ENCODE measurements at regions not wholly inside any gene's neighbourhood (a gene's known extent, or its start where the extent isn't known, plus 50 kb on each side); places are given as distances from the start of the nearest gene placed in this dataset.

DNA sequence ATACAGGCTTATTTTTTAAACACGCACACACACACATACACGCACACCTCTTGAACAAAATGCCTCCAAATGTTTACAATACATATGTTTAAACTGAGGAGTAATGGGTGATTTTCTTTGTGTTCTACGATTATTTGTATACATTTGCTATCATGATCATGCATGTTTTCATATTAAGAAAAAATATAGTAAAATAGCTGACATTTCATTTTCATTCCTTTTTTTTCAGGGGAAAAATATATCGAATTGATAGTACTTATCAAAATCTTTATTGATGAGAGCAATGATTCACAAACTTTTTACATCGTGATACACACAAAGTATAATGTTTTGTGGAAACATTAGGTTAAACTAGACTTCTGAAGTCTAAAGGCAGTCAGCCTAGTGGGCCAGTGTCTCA, 618.9 kb downstream of the TECRL start:
- DNase-seq: no peak

DNA sequence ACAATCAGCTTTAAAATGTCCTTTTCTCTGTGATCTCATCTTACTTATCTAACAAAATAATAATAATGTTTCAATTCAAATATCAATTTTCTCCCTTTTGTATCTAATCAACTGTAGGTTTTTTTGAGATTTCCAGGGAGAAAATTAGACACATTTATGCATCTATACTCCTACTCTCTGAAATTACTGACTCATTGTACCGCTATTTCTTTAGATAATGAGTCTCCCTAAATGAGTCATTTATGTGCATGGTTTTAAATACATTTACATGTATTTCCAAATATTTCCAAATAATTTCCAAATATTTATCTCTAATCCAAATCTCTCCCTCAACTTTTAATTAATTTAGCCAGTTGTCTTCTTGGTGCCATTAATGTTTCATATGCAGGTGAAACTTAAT, 621.0 kb downstream of the TECRL start:
- DNase-seq: no peak

DNA sequence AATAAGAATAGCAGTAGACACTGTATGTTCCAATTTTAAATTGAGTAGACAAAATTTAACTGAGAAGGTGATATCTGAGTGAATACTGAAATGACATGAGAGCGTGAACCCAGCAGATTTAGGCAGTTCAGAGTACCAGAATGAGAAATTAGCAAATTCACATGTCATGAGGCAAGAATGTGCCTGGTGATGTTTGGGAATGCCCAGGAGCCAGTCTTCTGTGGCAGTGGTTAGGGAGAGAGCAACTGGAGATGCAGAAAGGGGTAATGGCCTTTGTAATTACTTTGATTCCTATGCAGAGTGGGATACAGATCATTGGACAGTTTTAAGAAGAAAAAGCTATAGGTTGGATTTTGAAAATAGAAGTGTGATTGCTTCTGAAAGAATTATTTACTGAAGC, 621.9 kb downstream of the TECRL start:
- no peak for DNase-seq

DNA sequence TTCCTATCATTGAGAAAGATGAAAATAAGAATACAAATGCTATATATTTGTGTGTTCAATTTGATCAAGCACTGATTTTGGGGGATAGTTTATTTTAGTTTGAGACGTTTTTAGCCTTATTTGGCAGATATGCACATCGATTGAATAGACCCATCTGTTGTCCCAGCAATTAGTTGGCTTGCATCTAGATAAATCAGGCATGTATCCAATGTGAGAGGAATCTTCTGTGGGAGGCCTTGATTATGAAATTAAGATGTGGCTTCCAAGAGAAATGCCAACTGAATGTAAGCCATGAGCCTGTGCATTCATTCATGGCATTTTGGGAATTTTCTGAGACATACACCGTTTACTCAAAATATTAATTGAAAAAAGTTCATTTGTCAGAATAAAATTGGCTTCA, 623.1 kb downstream of the TECRL start:
- no peak for DNase-seq

DNA sequence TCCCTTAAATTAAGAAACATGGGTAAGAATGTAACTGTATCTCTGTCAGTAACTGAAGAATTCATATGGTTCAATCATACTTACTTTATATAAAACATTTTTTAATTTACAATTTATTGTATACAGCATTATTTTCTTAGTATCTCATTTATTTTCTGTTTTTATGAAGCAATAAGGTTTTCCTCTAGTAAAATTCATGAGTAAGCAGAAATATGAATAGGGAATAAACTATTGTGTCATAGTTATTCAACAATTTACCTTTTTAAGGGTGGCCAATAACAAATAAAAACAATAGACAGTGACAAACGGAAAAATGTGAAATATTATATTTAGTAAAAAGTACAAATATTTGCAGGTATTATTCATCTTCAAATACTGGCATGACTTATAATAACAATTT, 624.4 kb downstream of the TECRL start:
- DNase-seq: no peak

DNA sequence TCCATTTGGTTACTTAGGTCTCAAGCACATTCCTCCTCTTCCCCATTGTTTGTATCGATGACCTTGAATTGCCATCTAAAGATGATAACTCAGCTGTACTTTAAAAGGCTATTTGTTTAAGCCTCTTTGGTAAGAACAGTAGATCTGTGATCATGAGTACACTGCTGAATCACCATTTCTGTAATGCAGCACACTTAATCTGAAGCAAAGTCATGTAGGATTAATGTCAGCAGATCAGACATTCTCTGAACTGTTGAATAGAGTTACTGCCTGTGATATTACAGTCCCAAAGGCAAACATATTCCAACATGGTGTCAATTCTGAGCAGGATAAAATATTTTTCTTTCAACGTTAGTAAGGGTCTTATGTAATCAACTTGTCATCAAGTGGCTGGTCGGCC, 631.6 kb downstream of the TECRL start:
- no peak for DNase-seq

DNA sequence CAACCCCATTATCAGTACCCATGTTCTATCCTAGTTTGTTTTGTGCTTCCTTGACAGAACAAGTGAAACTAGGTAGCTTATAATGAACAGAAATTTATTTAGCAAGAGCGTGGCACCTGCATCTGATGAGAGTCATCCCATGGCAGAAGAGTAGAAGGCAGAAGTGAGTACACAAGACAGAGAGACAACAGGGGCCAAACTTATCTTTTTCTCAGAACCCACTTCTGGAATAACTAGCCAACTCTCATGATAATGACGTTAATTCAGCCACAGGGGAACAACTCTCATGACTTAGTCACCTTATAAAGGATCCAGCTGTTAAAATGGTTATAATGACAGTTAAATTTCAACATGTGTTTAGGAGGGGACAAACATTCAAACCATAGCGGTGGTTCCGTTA, 644.9 kb downstream of the TECRL start:
- DNase-seq: no peak

DNA sequence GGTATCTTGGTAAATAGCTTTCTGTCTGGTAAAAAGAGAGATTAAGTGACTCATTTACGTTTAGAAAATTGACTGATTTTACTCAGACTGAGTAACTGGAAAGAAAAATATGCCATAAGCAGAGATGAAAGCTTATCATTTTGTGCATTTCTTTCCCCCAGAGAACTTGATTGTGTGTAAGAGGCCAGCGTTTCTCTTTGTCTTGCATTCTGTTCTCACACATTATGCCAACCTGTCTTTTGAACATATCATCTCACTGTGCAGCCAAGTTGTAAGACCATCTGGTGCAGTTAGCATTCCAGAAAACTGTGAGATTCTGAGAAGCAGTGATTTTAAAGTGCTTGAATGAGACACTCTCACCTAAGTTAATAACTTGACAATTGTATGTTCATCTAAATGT, 651.3 kb downstream of the TECRL start:
- DNase-seq: no peak

DNA sequence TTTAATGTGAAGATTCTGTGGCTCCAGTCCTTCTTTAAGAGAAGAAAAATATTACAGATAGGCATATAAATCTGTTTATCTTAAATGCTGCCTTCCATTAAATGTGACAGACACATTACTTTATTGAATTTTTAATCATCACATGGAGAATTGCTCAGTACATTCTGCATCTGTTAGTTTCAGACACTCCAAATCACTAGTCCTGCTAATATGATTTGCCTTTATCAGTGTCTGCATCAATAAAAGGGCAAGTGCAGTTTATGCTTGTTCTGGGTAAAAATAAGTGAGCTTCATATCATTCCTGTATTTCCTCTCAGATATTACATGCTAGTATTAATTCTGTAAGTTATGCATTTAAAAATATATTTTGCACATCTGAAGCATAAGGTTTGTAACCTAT, 666.4 kb downstream of the TECRL start:
- DNase-seq: no peak

DNA sequence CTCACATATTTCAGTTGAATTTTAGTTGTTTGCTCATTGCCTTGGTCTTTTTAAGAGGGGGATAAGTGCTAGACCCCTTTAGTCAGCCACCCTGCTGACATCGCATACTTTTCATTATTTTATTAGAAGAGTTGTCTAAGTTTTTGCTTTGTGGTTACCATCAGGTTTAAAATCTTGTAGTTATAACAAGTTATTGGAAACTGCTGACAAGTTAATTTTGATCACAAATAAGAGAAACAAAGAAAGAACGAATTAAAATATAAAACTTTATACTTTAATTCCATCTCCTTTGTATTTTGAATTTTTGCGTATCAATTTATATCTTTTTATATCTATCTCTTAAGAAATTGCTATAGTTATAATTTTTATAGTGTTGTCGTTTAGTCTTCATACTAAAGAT, 679.7 kb downstream of the TECRL start:
- DNase-seq: no peak

DNA sequence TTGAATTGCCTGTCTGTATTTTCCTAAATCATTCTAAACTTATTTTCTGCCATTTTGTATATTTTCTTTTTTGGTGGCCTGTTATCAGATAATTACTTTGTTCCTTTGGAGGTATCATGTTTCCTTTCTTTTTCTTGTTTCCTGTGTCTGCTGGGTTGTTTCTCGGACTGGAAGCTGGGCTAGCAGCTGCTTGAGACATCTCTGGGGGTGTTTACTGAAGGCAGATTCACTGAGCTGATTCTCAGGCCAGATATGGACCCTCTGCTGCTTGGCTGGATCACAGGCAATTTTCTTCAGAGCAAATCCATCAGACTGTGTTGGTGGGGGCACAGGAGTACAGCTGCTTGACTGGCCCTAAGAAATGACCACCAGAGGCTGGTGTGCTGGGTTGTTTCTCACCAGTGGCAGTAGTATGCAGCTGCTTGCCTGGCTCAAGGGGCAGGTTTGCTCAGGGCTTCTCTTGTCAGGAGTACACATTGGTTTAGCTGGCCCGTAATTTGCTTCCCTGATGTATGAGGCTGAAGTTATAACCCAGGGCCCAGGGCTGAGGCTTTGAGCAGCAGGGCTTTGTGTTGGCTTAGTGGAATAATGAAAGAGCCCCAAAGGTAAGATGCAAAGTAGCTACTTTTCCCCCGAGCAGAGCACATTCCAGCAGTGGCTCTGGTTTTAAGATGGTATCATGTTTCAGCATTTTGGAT, 680.6 kb downstream of the TECRL start:
- no peak for DNase-seq

DNA sequence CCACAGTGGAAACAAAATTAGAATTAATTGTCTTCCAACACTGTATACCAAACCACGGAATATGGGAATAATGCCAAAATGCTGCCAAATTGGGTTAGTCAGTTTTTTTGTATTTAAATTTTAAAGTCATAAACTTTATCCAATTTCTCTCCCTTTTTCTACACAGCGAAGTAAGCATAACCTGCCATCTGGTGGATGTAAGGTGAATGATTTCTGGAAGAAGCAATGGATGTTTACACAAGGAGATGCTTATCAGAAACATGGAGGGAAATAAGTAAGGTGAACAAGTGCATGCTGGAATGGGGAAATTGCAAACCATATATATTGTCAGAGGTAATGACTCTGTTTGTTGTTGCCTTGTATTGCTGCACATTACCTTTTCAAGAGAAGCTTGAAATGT, 691.9 kb downstream of the TECRL start:
- no peak for DNase-seq

DNA sequence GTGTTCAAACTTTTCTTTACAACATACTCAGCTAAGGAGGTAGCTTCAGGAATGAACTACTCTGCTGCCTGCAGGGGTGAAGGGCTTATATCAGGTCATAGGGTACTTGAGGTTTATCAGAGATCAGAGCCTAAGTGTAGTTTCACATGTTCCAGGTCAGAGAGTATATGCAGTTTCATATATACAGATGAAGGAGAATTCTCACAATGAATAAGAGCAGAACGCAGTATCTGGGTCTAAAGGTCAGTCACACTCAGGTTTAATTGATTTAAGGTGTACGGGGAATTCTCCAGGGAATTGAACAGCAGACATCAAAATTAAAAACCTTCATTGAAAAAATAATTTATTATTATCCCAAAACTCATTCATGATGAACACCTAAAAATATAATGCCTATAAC, 700.6 kb downstream of the TECRL start:
- DNase-seq: no peak

DNA sequence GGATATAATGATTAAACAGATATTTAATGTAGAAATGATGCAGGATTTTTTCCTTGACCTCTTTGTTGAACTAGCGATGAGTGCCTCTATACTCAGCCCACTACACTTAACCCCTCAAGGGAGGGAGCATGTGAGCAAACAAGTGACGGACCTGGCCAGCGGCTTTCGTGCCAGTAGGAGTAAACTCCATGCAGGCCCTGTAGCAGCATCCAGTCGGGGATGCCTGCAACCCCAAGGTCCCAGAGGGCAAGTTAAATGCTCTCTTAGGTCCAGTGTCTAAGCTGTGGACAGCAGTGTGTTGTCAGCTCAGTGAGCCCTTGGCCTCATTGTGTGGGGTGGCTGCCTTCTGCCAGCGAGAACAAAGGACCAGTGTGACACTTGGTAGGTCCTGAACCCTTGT, 708.7 kb downstream of the TECRL start:
- no peak for DNase-seq

DNA sequence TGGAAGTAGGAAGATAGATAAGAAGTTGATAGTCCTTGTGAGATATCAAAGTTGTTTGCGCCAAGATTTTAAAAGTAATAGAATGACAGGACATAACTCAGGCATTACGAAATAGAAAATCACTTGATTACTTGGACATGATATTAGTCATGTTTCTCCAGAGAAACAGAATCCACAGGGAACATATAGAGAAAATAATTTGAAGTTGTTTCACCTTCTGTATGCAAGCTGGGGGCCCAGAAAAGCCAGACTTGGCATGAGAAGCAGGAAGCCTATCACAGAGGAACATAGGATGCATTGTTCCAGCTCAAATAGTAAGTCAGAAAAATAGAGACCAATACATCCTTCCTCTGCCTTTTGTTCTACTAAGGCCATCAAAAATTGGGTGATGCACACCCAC, 715.9 kb downstream of the TECRL start:
- DNase-seq: no peak

DNA sequence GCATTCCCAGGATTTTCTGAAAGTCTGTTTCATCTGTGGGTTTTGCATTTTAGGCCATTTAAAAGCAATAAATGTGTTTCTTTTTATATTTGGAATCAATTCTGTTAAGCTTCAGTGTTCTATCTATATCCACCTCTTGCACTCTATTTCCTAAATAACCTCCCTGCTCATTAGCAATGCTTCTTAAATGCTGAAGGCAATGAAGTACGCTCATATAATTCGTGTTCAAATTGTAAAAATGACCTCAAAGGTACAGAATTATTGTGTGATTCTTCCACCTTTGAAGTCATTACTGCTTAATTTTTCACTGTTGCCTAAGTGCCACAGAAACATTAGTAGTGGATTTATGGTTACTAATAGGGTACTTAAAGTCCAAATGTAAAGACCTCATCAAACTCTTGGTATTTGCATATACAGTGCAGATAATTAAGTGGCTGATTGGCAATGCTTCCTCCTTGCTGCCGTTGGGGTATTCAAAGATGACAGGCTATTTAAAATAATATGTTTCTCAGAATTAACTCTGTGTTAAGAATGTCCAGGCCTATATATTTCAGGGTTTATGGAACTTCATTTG, 730.8 kb downstream of the TECRL start:
- DNase-seq: no peak

DNA sequence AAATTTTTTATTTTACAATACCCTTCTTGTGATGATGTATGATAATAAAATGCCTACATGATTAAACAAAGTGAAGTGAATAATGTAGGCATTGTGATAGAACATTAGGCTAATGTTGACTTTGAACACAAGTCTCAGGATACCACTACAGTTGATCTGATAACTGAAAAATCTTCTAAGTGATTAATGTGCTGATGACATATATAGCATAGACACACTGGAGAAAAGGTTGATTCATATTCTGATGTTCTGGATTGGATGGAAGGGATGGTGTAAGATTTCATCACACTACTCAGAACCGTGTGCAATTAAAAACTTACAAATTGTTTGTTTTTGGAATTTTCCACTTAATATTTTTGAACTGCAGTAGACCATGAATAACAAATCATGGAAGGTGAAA, 738.5 kb downstream of the TECRL start:
- DNase-seq: no peak

DNA sequence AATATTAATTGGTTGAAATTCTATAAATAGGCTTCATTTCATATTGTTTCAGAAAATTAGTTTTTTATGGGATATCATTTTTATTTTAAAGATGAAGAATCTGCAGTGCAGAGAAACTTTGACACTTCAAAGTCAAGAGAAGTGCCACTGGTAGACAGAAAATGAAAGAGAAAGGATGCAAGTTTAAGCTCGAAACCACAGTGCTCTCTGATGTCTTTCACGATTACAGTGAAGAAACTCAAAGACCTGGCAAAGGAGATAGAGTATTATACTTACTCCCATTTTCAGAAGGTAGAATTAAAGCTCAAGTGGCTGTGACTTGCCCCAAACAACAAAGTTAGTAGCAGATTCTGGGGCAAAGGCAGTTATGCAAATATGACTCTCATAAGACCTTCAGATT, 745.4 kb downstream of the TECRL start:
- no peak for DNase-seq

DNA sequence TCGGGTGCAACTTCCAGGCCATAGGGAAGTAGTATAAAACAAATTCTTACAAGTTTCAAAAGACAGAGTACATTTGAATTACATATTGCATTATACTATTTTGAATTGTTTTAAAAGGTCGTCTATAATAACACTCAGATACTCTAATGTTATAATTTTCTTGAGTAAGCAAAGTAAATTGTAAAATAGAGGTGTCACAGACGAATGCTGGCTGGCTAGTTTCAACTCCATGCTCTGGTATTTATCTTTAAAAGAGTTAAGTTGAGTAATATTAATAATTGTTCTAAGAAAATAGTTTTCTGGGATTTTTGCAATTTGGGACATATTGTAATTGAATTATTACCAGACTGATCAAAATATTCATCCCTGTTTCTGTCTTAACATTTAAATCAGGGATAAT, 764.9 kb downstream of the TECRL start:
- no peak for DNase-seq

DNA sequence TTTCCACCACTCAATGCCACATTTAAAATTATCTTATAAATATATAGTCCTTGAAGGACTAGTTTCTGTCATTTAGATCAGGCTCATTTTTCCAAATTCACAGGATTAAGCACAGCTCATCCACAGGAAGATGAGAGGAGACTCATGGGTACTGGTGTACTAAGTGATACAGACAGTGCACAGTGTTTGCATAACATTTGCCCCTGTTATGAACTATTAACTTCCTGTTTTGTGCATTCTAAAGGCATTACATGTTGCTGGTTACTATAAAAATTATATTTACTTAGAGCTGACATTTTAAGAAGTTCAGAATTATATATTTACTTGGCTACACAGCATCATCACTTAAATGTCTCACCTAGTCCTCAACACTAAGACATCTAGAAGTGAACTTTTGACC, 772.0 kb downstream of the TECRL start:
- DNase-seq: no peak

DNA sequence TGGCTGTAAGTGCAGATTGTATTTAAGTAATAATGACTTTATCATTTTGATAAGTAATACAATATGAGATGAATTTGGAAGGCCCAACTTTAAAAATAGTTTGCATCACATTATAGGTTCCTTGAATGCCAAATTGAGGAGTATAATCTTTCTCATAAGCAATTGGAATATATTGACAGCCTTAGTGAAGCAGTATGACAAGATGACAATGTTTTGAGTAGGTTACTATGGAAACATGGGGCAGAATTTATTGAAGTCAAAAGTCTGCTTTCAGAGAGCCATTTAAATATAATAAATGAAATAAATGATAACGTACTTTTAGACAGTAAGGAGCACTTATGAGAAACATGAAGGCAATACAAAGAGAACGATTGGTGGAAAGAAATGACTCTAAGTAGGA, 776.4 kb downstream of the TECRL start:
- DNase-seq: no peak

DNA sequence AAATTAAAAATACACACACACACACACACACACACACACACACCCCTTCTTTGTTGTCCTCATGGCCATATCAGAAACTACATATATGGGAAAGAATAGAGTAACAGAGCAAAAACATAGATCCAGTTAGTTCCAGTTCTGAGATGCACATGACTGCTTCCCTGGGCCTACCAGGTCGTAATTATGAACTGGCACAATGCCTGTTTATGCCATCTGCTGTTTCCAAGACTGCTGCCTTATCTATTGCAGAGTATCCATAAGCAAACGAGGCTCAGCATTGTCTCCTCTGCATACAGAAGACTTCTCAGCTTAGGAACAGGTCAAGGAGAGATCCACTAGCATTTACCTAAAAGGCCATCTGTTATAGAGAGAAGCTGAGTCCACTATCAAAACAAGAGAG, 789.0 kb downstream of the TECRL start:
- DNase-seq: no peak

DNA sequence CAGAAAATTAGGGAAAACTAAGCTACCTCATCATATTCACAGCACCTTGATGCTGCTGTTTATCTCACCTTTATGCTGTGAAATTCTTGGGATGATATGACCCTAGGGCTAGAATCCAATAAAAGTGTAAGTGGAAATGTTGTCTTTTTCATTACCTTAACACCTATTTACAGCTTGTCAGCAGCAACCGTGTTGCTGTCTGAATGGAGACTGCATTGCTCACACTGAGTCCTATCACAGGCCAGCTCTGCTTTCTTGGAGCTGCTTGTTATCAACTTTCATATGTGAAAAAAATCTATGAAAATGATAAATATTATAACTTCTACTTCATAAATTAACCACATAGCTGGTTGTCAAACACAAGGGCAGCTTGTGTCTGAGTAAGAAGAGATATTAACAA, 789.5 kb downstream of the TECRL start:
- DNase-seq: no peak

DNA sequence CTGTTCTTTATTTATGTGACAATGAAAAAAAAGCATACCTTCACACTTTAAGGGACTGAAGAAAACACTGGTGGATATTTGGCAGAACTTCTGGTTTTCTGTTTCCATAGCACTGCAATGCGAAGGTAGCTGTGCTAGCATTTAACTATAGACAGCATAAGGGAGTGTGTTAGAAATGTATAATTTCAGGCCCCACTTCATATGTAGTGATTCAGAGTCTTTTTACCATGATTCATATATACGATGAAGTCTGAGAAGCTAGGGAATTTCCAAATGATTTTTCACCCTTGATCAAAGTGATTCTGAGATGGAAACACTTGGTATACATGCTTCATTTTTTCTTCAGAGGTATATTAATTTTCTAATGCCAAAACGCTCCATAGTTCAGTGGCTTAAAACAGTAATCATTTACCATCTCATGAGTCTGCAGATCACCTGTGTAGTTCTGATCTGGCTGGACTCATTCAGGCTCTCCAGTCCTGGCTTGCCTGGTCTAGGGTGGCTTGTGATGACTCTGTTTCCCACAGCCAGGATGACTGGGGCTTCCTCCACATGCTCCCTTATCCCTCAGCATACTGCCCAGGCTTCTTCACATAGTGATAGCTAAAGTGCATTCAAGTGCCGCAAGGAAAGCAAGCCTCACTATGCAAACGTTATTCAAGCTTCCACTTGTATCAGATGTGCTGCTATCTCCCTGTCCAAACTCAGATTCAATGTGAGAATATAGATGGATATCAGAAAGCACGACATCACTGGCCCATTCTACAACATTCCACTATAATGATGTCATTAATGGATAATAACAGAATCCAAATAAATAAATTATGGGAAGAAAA, 790.1 kb downstream of the TECRL start:
- DNase-seq: no peak
